Kidney (tissue), 13 donors: ENCODE measurements at regions not wholly inside any gene's neighbourhood (a gene's known extent, or its start where the extent isn't known, plus 50 kb on each side); places are given as distances from the start of the nearest gene placed in this dataset.
A peak's percentile ranks its signal among the peaks of the same experiment; 100 is the strongest.

Experiments used
- DNase-seq, 5 donors: peaks; one replicate each; pipeline ENCODE4 v3.0.0-alpha.2; 2013 to 2020
- FAIRE-seq: peaks from 2 replicates; lab custom pipeline; 2012; peaks lifted over from hg19 to GRCh38; lab: Jason Lieb, UNC
- H3K27ac ChIP-seq, 2 donors: one replicate each; pipeline ENCODE4 v1.7.0; 2013; ENCODE audit warnings: low read depth in 2 of 2, low read length in 2 of 2, inconsistent platforms in 1 of 2
- H3K27me3 ChIP-seq: one replicate; pipeline ENCODE4 v1.7.1; 2013; ENCODE audit warnings: low read length, inconsistent platforms; ENCODE audit not compliant: control insufficient read depth, insufficient read depth
- H3K36me3 ChIP-seq, 3 donors: one replicate each; pipeline versions ENCODE4 v1.7.0 to v1.7.1; 2013; ENCODE audit warnings: low read length in 3 of 3, control low read depth in 1 of 3, inconsistent platforms in 1 of 3; ENCODE audit not compliant: insufficient read depth in 3 of 3, control insufficient read depth in 2 of 3
- H3K4me1 ChIP-seq, 3 donors: one replicate each; pipeline versions ENCODE4 v1.7.0 to v1.7.1; 2013; ENCODE audit warnings: low read length in 3 of 3, inconsistent platforms in 1 of 3, low read depth in 1 of 3; ENCODE audit not compliant: control insufficient read depth in 2 of 3, insufficient read depth in 2 of 3
- H3K4me3 ChIP-seq, 3 donors: one replicate each; pipeline versions ENCODE4 v1.7.0 to v1.8.1; 2013; ENCODE audit warnings: low read length in 3 of 3, control low read depth in 1 of 3, inconsistent platforms in 1 of 3
- H3K9ac ChIP-seq, 3 donors: one replicate each; pipeline versions ENCODE4 v1.7.0 to v1.7.1; 2013; ENCODE audit warnings: low read length in 3 of 3, control low read depth in 1 of 3, inconsistent platforms in 1 of 3
- H3K9me3 ChIP-seq, 3 donors: one replicate each; pipeline versions ENCODE4 v1.7.0 to v1.7.1; 2013; ENCODE audit warnings: low read length in 3 of 3, control low read depth in 1 of 3, inconsistent platforms in 1 of 3; ENCODE audit not compliant: control insufficient read depth in 2 of 3, insufficient read depth in 1 of 3
- CTCF ChIP-seq: IDR thresholded peaks from 3 replicates; pipeline ENCODE4 v1.5.1; 2012; ENCODE audit warnings: mild to moderate bottlenecking, moderate library complexity, borderline replicate concordance; ENCODE audit not compliant: insufficient read depth; ENCODE audit errors: extremely low read depth
- intact Hi-C: fragments of 100-400 bp; cut with DNase I; formaldehyde crosslinking; loops from one replicate; pipeline ENCODE4 v1.11.1; 2022
- donor health status: control.
- donor health status: control.
- donor health status: control.
- donor health status: control.
- donor health status: control.
- donor health status: DM: yes; HTN: yes; CAD: no.
- donor health status: Normal renal cell carcinoma (clear cell type).

DNA sequence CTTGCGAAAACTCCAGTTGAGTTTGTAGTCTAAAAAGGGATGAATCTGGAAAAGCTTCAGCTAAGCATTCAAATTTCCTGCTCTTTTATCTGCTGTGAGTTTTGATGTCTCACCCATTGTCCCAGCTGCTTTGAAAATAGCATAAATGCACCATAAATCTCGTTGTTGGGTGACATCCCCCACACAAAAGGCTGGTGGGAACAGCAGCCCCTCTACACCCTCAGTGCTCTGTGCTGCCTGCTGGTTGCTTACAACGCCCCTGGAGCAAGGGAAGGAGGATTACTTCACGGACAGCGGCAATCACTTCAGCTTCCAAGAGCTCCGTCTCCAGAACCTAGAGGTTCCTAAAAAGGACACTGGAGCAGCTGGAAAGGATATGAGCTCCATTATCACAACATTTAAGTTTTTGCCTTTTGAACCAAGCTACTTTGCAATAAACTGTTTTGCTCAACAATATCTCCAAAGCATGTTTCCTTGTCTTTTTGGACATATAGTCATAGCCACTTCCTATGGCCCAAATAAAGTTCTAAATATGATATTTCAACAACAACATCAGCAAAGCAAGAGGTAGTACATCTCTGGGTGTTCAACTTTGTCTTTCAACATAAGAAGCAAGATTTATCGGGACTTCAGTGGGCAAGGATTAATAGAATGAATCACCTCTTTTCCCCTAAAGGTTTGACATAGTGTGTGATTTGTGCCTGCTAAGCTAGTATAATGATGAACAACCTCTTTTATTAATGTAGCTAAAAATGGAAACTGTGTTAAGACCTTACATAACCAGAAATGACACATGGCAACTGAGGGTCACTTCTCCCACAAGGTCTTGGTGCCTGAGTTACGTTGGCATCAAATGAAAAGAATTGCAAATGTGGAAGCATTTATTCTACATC is 413.5 kb downstream of the TXNL1 start:
- no peak for TF ChIP-seq CTCF
- DNase-seq (peak in 1 of 5 donors; percentile 49), FAIRE-seq (no peak)
- no peak overlapping the region for H3K27ac ChIP-seq
- no peaks in the 10 kb centered on the region for H3K27me3 ChIP-seq
- no peaks in the 10 kb centered on the region for H3K36me3 ChIP-seq
- no peaks in the 10 kb centered on the region for H3K4me1 ChIP-seq
- intact Hi-C loops: no loop called here
- H3K4me3 ChIP-seq: no peak overlapping the region
- H3K9me3 ChIP-seq: no peaks in the 10 kb centered on the region
- H3K9ac ChIP-seq: no peak overlapping the region

GRCh38 chr18:56221195-56222065 is 417.0 kb downstream of the TXNL1 start:
- FAIRE-seq (no peak), DNase-seq (no peak)
- Histone ChIP-seq H3K27me3 (no peaks in the 10 kb centered on the region), H3K4me3 (no peak overlapping the region), H3K9me3 (no peaks in the 10 kb centered on the region), H3K9ac (no peak overlapping the region), H3K36me3 (no peaks in the 10 kb centered on the region), H3K4me1 (no peaks in the 10 kb centered on the region), H3K27ac (no peak overlapping the region)
- no peak for TF ChIP-seq CTCF
- intact Hi-C loops: no loop called here

DNA sequence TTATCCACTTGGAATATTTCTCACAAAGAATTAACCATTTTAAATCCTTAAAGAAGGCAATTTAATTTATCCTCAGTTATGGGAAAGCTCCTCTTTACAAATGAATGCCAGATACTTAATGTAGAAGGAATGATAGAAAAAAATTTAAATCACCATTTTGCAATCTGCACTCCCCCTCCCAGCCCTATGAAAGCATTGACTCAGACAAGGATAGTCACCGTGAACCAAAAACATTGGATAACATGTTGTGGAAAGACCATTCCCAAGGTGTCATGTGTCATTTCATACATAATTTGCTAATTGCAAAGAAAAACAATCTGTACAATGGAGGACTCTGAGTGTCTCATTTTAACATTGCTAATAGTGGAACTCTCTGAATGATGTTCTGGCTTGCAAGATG is 421.0 kb downstream of the TXNL1 start:
- no peaks in the 10 kb centered on the region for H3K9me3 ChIP-seq
- no peak overlapping the region for H3K27ac ChIP-seq
- H3K4me3 ChIP-seq: no peak overlapping the region
- DNase-seq: no peak
- intact Hi-C loops: no loop called here
- TF ChIP-seq CTCF: no peak
- no peaks in the 10 kb centered on the region for H3K36me3 ChIP-seq
- no peaks in the 10 kb centered on the region for H3K27me3 ChIP-seq
- no peaks in the 10 kb centered on the region for H3K4me1 ChIP-seq
- H3K9ac ChIP-seq: no peak overlapping the region
- FAIRE-seq: no peak
